GM19395 (cell line): ENCODE measurements at regions not wholly inside any gene's neighbourhood (a gene's known extent, or its start where the extent isn't known, plus 50 kb on each side); places are given as distances from the start of the nearest gene placed in this dataset.

ENCODE experiments used
- ATAC-seq: cut with Tn5 transposase; IDR thresholded peaks from one replicate; pipeline ENCODE4 v1.9.1; 2021; ENCODE audit warnings: mild to moderate bottlenecking, moderate library complexity; ENCODE audit not compliant: unreplicated experiment

- ATAC-seq: no peak
Measured at GRCh38 chr2:59892398-59892797, 661.1 kb downstream of the BCL11A start.

DNA sequence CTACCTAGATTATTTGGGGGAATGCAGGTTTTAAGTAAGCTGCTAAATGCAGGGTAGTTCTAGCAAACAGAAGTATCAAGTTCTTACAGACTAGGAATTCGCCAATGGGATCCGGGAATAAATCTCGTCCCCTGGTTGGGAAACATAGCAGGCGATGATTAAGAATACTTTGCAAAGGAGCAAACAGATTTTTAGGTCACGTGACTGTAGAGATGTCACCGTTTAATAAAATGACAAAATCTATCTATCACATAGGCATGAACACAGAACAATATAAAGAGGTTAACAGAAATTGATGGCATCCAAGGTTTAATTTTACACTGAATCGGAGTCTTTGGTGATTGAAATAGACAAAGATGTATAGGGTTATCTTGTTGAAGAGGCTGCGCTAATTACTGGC is 664.1 kb downstream of the BCL11A start:
- ATAC-seq: no peak

DNA sequence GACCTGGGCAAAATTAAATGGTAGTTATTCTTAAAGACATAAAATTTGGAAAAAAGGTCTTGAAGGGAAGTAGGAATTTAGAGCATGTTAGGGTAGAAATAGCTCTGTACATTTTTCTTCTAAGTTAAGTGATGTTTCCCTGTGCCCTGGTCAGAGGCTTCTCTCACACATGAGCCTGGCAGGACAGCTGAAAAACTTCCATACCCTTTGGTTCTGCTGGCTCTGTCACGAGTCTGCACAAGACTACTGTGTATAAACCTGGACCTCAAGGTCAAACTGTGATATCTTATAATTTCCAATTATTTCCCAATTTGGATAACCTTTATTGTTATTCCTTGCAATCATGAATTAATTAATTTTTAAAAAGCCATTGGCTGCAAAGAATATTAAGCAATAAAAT is 664.7 kb downstream of the BCL11A start:
- no peak for ATAC-seq

DNA sequence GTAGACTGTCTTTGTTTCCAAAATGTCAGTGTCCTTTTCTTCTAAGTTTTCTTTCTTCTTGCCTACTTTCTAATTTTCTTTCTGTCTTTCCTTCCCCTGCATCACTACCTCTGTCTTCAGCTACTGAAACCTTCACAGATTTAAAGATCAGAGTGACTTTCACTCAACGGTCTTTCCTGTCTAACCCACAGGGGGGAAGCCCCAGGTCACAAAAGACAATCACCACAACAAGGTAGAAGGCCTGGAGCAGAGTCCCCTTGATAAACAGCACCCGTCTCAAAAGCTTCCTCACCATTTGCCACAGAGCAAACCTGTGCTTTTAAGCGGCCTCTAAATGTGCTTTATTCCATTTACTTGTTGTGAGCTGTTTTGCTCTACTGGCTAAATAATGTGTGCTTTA is 665.4 kb downstream of the BCL11A start:
- ATAC-seq: peak; percentile 97

DNA sequence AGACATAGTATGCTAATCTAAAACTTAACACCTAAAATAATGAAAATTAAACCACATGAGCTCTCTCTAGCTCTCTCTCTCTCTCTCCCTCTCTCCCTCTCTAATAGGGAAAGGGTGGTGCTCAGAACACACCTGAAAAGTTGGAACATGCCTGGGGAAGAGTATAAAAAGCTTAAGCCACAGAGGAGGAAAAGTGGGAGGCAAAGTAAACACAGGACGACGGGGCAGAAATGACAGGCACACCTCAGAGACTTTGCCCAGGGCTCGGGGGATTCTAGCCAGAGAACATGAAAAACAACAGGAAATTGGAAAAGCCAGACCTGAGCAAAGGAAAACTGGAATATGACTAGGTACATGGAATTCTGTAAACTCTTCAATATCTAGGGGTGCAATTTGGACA is 666.1 kb downstream of the BCL11A start:
- ATAC-seq: no peak

GRCh38 chr2:59886759-59887158 is 666.7 kb downstream of the BCL11A start:
- no peak for ATAC-seq

GRCh38 chr2:59885541-59885940 is 667.9 kb downstream of the BCL11A start:
- no peak for ATAC-seq

- ATAC-seq: no peak
Measured at GRCh38 chr2:59884166-59884565, 669.3 kb downstream of the BCL11A start.

- ATAC-seq: no peak
Measured at GRCh38 chr2:59882822-59883221, 670.6 kb downstream of the BCL11A start.

GRCh38 chr2:59882279-59882678 is 671.2 kb downstream of the BCL11A start:
- ATAC-seq: no peak

- no peak for ATAC-seq
Measured at GRCh38 chr2:59881218-59881617, 672.2 kb downstream of the BCL11A start.

DNA sequence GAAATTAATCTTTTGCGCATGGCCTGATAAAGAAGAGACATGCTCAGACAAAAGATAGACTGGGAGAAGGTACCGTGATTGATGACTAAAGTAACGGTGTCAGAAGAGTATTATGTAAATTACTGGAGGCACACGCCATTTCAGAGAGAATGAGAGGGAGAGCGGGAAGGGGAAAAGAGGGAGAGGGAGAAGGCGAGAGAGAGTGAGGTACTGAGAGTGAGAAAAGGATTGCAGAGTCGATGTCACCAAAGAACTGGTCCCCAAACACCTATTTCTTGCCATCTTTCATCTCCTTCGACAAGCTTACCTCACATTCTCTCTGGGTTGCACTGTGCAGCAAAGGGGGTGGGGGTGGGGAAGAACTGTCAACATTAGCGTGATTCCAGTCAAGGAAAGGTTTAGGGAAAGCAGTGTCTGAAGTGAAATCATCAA is 673.7 kb downstream of the BCL11A start:
- ATAC-seq: no peak

DNA sequence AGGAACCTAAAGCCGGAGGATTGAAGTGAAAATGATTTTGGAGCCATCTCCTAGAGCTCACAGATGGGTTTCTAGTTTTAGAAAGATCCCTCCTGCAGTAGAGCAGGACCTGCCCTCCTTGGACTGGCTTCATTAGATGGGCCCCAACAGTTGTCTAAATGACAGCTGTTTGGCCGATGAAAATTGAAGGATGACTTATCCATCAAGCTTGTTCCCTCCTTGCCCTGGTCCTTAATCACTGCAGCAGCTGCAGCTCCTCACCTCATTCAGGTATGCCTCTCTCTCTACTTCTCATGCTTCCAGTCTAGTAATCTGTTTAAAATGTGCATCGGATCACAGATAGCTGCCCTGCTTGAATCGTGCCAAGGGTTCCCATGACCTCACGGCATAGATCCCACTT is 677.6 kb downstream of the BCL11A start:
- ATAC-seq: no peak

- ATAC-seq: no peak
Measured at GRCh38 chr2:59874971-59875755, 678.3 kb downstream of the BCL11A start.

- no peak for ATAC-seq
Measured at GRCh38 chr2:59874361-59874760, 679.1 kb downstream of the BCL11A start.

- ATAC-seq: no peak
Measured at GRCh38 chr2:59871830-59872229, 681.6 kb downstream of the BCL11A start.

DNA sequence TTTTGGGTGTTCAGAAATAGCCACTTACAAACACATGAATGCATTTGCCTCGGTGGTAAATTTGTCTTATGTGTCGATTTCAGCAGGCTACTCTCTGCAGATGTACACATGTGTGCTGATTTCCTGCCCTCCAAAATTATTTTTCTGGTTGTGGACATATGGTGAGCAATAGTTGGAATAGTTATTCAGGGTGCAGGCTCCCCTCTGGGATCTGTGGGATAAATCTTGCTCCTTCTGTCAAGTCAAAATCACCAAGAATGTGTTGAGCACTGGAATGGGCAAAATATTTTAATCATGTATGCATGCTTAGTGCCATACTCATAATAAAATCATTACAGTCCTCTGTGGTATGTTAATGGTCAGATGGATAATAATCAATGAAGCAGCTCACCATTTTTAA is 684.5 kb downstream of the BCL11A start:
- ATAC-seq: no peak

- no peak for ATAC-seq
Measured at GRCh38 chr2:59866436-59866835, 687.0 kb downstream of the BCL11A start.

DNA sequence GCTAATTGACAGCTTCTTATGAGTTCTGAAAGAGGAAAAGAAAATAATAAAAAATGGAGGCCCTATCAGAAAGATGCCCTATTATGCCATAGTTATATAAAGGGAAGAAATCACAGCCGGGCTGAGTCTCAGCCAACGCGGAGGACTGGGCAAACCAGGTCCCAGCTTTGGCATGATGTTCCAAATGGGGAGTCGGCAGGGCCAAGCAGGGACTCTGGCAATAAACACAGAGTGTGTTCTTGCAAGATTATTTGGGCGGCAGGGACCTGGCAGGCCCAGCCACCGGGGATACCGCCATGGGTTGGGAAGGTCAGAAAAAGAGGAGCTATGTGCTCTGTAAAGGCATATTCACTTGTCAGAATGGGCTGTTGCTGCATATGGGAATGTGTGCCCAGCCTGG is 694.9 kb downstream of the BCL11A start:
- ATAC-seq: no peak

GRCh38 chr2:59857109-59857508 is 696.3 kb downstream of the BCL11A start:
- ATAC-seq: no peak

GRCh38 chr2:59856391-59856790 is 697.1 kb downstream of the BCL11A start:
- no peak for ATAC-seq

GRCh38 chr2:59853032-59853431 is 700.4 kb downstream of the BCL11A start:
- ATAC-seq: no peak

GRCh38 chr2:59851836-59852475 is 701.5 kb downstream of the BCL11A start:
- no peak for ATAC-seq
